Endothelial cell of umbilical vein (primary cell): ENCODE measurements at regions not wholly inside any gene's neighbourhood (a gene's known extent, or its start where the extent isn't known, plus 50 kb on each side); places are given as distances from the start of the nearest gene placed in this dataset.

Experiments
- CTCF ChIP-seq, 2 donors: IDR thresholded peaks; 1 replicate in 1 of 2; 2 replicates in 1 of 2; pipeline ENCODE4 v1.5.1; 2011; ENCODE audit warnings: low read length in 2 of 2, mild to moderate bottlenecking in 2 of 2, moderate library complexity in 2 of 2, control low read depth in 1 of 2, inconsistent platforms in 1 of 2, low read depth in 1 of 2; ENCODE audit not compliant: insufficient read depth in 1 of 2; ENCODE audit errors: extremely low read depth in 1 of 2
- JUN ChIP-seq: IDR thresholded peaks from 2 replicates; pipeline ENCODE4 v1.6.1; 2011; ENCODE audit warnings: borderline replicate concordance, low read depth; ENCODE audit not compliant: insufficient read length, insufficient read depth
- POLR2A ChIP-seq: IDR thresholded peaks from 2 replicates; pipeline ENCODE4 v1.6.1; 2012; ENCODE audit warnings: low read depth, mild to moderate bottlenecking, control low read depth, low read length

GRCh38 chr5:88390481-88390880, 121.8 kb upstream of the TMEM161B start:
- TF ChIP-seq JUN: no peak
- no peak for TF ChIP-seq POLR2A
- no peak for TF ChIP-seq CTCF (IDR thresholded peaks at IDR 0.05; ENCODE audit: extremely low read depth in 1 of 2, insufficient read depth in 1 of 2, low read depth in 1 of 2, low read length in 2 of 2)
